Ectodermal cell (in vitro differentiated cells): ENCODE measurements at regions not wholly inside any gene's neighbourhood (a gene's known extent, or its start where the extent isn't known, plus 50 kb on each side); places are given as distances from the start of the nearest gene placed in this dataset.

Experiments used
- H3K27ac ChIP-seq: 2 replicates; pipeline ENCODE4 v1.7.0; 2013; ENCODE audit warnings: mild to moderate bottlenecking, low read depth, low read length; ENCODE audit not compliant: insufficient read depth, poor library complexity, severe bottlenecking
- H3K27me3 ChIP-seq: 2 replicates; pipeline ENCODE4 v1.7.0; 2013; ENCODE audit warnings: mild to moderate bottlenecking, low read length; ENCODE audit not compliant: insufficient read depth, control insufficient read depth, poor library complexity, severe bottlenecking
- H3K36me3 ChIP-seq: one replicate; pipeline ENCODE4 v1.7.0; 2013; ENCODE audit warnings: low read length; ENCODE audit not compliant: control insufficient read depth, insufficient read depth
- H3K4me1 ChIP-seq: one replicate; pipeline ENCODE4 v1.7.0; 2013; ENCODE audit warnings: low read length; ENCODE audit not compliant: control insufficient read depth, insufficient read depth
- H3K4me3 ChIP-seq: 2 replicates; pipeline ENCODE4 v1.7.0; 2013; ENCODE audit warnings: low read depth, low read length, control low read depth; ENCODE audit not compliant: insufficient read depth
- H3K9me3 ChIP-seq: 2 replicates; pipeline ENCODE4 v1.7.0; 2013; ENCODE audit warnings: mild to moderate bottlenecking, low read length, moderate library complexity; ENCODE audit not compliant: control insufficient read depth
- WGBS, 2 experiments: methylation state at CpG; one replicate each; pipeline ENCODE4 v1.1.7; 2013; ENCODE audit warnings: missing lambda C conversion rate in 2 of 2; 5-methylcytosine and 5-hydroxymethylcytosine counted together

- WGBS, 2 experiments = 72 to 79% methylated on average over 9 of the region's 9 CpGs
- H3K27ac ChIP-seq = no peak overlapping the region
- H3K4me3 ChIP-seq = no peak overlapping the region
- H3K4me1 ChIP-seq = no peaks in the 10 kb centered on the region
- no peaks in the 10 kb centered on the region for H3K27me3 ChIP-seq
- H3K36me3 ChIP-seq = no peaks in the 10 kb centered on the region
- no peaks in the 10 kb centered on the region for H3K9me3 ChIP-seq
These were observed 519.2 kb upstream of the NOX3 start for GRCh38 chr6:155974811-155975323.

- no peaks in the 10 kb centered on the region for H3K4me1 ChIP-seq
- no peak overlapping the region for H3K27ac ChIP-seq
- no peaks in the 10 kb centered on the region for H3K27me3 ChIP-seq
- 92 to 95% methylated on average over 17 of the region's 17 CpGs for WGBS, 2 experiments
- no peak overlapping the region for H3K4me3 ChIP-seq
- no peaks in the 10 kb centered on the region for H3K9me3 ChIP-seq
- H3K36me3 ChIP-seq = no peaks in the 10 kb centered on the region
These were observed 518.7 kb upstream of the NOX3 start for GRCh38 chr6:155974359-155974758.

GRCh38 chr6:155970876-155971708 is 515.5 kb upstream of the NOX3 start:
- no peaks in the 10 kb centered on the region for H3K9me3 ChIP-seq
- no peaks in the 10 kb centered on the region for H3K36me3 ChIP-seq
- no peaks in the 10 kb centered on the region for H3K27me3 ChIP-seq
- H3K27ac ChIP-seq = no peak overlapping the region
- no peaks in the 10 kb centered on the region for H3K4me1 ChIP-seq
- 83 to 86% methylated on average over 7 of the region's 7 CpGs for WGBS, 2 experiments
- H3K4me3 ChIP-seq = no peak overlapping the region

- H3K27ac ChIP-seq = no peak overlapping the region
- no peak overlapping the region for H3K4me3 ChIP-seq
- no peaks in the 10 kb centered on the region for H3K4me1 ChIP-seq
- H3K9me3 ChIP-seq = no peaks in the 10 kb centered on the region
- H3K27me3 ChIP-seq = no peaks in the 10 kb centered on the region
- no peaks in the 10 kb centered on the region for H3K36me3 ChIP-seq
These were observed 514.8 kb upstream of the NOX3 start for GRCh38 chr6:155970472-155970871.

- no peaks in the 10 kb centered on the region for H3K36me3 ChIP-seq
- 80 to 89% methylated on average over 1 of the region's 1 CpG for WGBS, 2 experiments
- H3K9me3 ChIP-seq = no peaks in the 10 kb centered on the region
- no peak overlapping the region for H3K4me3 ChIP-seq
- H3K27me3 ChIP-seq = no peaks in the 10 kb centered on the region
- no peak overlapping the region for H3K27ac ChIP-seq
- H3K4me1 ChIP-seq = no peaks in the 10 kb centered on the region
These were observed 513.3 kb upstream of the NOX3 start for GRCh38 chr6:155968921-155969320.

- H3K27me3 ChIP-seq = no peaks in the 10 kb centered on the region
- WGBS, 2 experiments = 88 to 98% methylated on average over 3 of the region's 3 CpGs
- H3K4me1 ChIP-seq = no peaks in the 10 kb centered on the region
- H3K27ac ChIP-seq = no peak overlapping the region
- no peaks in the 10 kb centered on the region for H3K36me3 ChIP-seq
- H3K4me3 ChIP-seq = no peak overlapping the region
- H3K9me3 ChIP-seq = no peaks in the 10 kb centered on the region
These were observed 511.7 kb upstream of the NOX3 start for GRCh38 chr6:155967322-155967721.

- 69 to 94% methylated on average over 1 of the region's 2 CpGs for WGBS, 2 experiments
- Histone ChIP-seq H3K9me3 (no peaks in the 10 kb centered on the region), H3K27ac (no peak overlapping the region), H3K36me3 (no peaks in the 10 kb centered on the region), H3K4me1 (no peaks in the 10 kb centered on the region), H3K27me3 (no peaks in the 10 kb centered on the region), H3K4me3 (no peak overlapping the region)
These were observed 508.9 kb upstream of the NOX3 start for GRCh38 chr6:155964544-155964943.

DNA sequence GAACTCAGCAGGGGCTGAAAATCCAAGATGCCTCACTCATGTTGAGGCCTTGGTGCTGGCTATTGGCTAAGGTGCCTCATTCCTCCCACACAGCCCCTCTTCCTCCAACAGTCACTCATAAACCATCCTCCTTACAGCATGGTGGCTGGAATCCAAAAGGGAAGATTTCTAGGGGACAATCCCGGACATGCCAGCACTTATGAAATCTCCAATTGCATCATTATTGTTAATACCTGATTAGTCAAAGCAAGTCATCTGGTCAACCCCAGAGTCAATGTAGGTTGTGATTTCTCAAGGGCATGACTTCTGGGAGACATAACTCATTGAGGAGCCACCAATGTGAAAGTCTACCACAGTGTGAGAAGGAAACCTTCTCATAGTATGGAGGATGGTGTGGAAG is 506.6 kb upstream of the NOX3 start:
- Histone ChIP-seq H3K27me3 (no peaks in the 10 kb centered on the region), H3K4me3 (no peak overlapping the region), H3K36me3 (no peaks in the 10 kb centered on the region), H3K4me1 (no peaks in the 10 kb centered on the region), H3K27ac (no peak overlapping the region), H3K9me3 (no peaks in the 10 kb centered on the region)
- 91 to 95% methylated on average over 1 of the region's 1 CpG for WGBS, 2 experiments

DNA sequence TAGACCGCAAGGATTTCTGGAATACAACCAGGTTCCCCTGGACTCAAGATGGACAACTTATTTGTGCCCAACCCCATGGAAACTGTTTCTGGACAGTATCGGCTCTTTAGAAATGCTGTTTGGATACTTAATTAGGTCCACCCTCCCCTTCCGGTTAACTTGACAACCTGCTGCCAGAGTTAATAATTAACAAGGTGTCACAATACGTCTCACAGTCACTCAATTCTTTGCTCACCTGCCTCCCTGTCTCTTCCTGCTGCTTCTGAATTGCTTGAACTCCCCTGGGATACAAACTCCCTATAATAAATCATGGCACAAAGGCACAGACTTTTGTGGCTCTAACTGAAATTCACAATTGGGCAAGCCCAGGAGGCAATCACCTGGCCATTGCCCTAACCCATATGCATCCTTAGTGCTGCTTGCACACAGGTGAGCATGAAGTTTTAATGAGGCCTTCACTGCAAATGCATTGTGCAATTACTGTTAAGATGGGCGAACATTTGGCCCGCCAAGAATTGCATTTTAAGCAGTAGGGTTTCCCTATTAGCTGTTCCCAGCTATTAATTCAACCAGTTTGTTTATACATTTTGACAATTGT is 504.4 kb upstream of the NOX3 start:
- Histone ChIP-seq H3K9me3 (no peaks in the 10 kb centered on the region), H3K4me3 (no peak overlapping the region), H3K36me3 (no peaks in the 10 kb centered on the region), H3K27ac (no peak overlapping the region), H3K4me1 (no peaks in the 10 kb centered on the region), H3K27me3 (no peaks in the 10 kb centered on the region)
- 91 to 92% methylated on average over 6 of the region's 6 CpGs for WGBS, 2 experiments

- WGBS, 2 experiments = 88 to 96% methylated on average over 2 of the region's 2 CpGs
- Histone ChIP-seq H3K9me3 (no peaks in the 10 kb centered on the region), H3K27me3 (no peaks in the 10 kb centered on the region), H3K4me1 (no peaks in the 10 kb centered on the region), H3K4me3 (no peak overlapping the region), H3K36me3 (no peaks in the 10 kb centered on the region), H3K27ac (no peak overlapping the region)
These were observed 502.9 kb upstream of the NOX3 start for GRCh38 chr6:155958550-155958949.
